ENCODE measurements at regions not wholly inside any gene's neighbourhood (a gene's known extent, or its start where the extent isn't known, plus 50 kb on each side); places are given as distances from the start of the nearest gene placed in this dataset.

DNA sequence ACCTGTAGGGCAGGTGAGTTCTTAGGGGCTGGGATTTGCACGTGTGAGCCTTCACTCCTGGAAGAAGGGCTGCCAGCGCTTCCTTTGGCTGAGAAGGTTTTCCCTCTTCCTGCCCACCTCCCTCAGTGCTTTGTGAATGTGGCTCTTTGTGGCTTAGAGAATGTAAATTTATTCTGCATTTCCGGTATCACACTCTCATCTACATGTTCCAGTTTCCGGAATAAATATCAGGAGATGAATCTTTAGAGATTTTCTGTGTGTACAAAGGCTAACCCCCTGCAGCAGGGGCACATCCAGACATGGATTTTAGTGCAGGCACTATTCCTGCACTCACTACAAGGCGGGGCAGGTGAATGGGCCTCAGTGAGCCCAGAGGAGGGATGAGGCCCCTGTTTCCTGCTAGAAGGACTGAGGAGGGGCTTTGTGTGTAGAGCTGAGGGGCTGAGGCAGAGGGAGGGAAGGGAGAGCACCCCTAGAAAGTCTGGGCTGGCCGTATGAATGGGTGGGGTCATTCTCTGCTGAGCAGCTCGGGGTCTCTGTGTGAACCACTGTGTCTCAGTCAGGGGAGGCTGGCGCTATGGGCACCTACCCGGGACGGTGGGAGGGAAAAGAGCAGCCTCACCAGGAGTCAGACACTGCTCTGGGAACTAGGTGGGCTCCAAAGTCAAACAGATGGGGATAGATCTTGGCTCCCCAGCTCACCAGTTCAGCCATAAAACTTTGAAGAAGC, 207.5 kb downstream of the MATN1 start:
- Histone ChIP-seq H3K36me3 (no peaks in the 10 kb centered on the region), H3K4me1 (peaks cover 17% of the 10 kb centered on the region), H3K9ac (no peak overlapping the region), H3K4me2 (no peak overlapping the region), H4K20me1 (ENCODE audit: low read depth) (no peaks in the 10 kb centered on the region), H3K27ac (no peak overlapping the region), H3K79me2 (ENCODE audit: low read depth) (no peaks in the 10 kb centered on the region), H2AFZ (replicated peaks) (no peak overlapping the region), H3F3A (ENCODE audit: low read depth) (no peaks in the 10 kb centered on the region), H3K4me3 (no peak overlapping the region), H3K9me3 (ENCODE audit: low read depth) (no peaks in the 10 kb centered on the region), H3K27me3 (no peaks in the 10 kb centered on the region)
- no peaks in the 10 kb centered on the region for H3K36me3 Mint-ChIP-seq
- no peak for DNase-seq (ENCODE audit: low spot score)
- no peak for TF ChIP-seq EZH2phosphoT487 (IDR thresholded peaks at IDR 0.05)
- TF ChIP-seq, protein P1, sequence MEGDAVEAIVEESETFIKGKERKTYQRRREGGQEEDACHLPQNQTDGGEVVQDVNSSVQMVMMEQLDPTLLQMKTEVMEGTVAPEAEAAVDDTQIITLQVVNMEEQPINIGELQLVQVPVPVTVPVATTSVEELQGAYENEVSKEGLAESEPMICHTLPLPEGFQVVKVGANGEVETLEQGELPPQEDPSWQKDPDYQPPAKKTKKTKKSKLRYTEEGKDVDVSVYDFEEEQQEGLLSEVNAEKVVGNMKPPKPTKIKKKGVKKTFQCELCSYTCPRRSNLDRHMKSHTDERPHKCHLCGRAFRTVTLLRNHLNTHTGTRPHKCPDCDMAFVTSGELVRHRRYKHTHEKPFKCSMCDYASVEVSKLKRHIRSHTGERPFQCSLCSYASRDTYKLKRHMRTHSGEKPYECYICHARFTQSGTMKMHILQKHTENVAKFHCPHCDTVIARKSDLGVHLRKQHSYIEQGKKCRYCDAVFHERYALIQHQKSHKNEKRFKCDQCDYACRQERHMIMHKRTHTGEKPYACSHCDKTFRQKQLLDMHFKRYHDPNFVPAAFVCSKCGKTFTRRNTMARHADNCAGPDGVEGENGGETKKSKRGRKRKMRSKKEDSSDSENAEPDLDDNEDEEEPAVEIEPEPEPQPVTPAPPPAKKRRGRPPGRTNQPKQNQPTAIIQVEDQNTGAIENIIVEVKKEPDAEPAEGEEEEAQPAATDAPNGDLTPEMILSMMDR (IDR thresholded peaks at IDR 0.05), result no peak
- no peak for TF ChIP-seq EZH2 (IDR thresholded peaks at IDR 0.05)
- H3K27ac Mint-ChIP-seq, result no peak overlapping the region
- no peaks in the 10 kb centered on the region for H3K9me3 Mint-ChIP-seq
- H3K27me3 Mint-ChIP-seq (ENCODE audit: insufficient read depth, low read depth), result peaks cover 3% of the 10 kb centered on the region
- H3K4me1 Mint-ChIP-seq, result peaks cover 28% of the 10 kb centered on the region
- no peak overlapping the region for H3K4me3 Mint-ChIP-seq

DNA sequence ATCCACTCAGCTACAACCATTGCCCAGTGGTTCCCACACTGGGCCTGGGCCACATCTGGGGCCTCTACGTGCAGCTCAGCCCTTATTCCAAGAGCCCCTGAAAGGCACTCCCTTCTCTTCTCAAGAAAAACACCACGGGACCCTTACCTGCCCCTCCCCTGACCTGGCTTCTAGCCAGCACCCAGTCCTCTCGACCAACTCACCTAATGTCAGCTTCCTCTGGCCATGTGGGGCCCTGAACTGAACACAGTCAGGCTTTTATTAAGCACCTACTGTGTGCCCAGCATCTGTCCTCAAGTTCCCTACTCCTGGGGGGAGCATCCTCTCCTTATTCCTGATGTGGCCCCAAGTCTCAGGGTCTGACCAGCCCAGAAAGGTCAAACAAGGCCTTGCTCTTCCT, 208.4 kb downstream of the MATN1 start:
- Histone ChIP-seq H3K4me3 (no peak overlapping the region), H3K4me1 (peaks cover 17% of the 10 kb centered on the region), H3K36me3 (no peaks in the 10 kb centered on the region), H3K9me3 (ENCODE audit: low read depth) (no peaks in the 10 kb centered on the region), H3K9ac (no peak overlapping the region), H3K27ac (no peak overlapping the region), H2AFZ (replicated peaks) (no peak overlapping the region), H3K4me2 (no peak overlapping the region), H3F3A (ENCODE audit: low read depth) (no peaks in the 10 kb centered on the region), H3K79me2 (ENCODE audit: low read depth) (no peaks in the 10 kb centered on the region), H3K27me3 (no peaks in the 10 kb centered on the region), H4K20me1 (ENCODE audit: low read depth) (no peaks in the 10 kb centered on the region)
- no peak for TF ChIP-seq EZH2 (IDR thresholded peaks at IDR 0.05)
- TF ChIP-seq EZH2phosphoT487 (IDR thresholded peaks at IDR 0.05), result no peak
- peaks cover 6% of the 10 kb centered on the region for H3K27me3 Mint-ChIP-seq (ENCODE audit: insufficient read depth, low read depth)
- H3K4me3 Mint-ChIP-seq, result no peak overlapping the region
- H3K4me1 Mint-ChIP-seq, result peaks cover 28% of the 10 kb centered on the region
- DNase-seq (ENCODE audit: low spot score), result no peak
- H3K9me3 Mint-ChIP-seq, result no peaks in the 10 kb centered on the region
- H3K27ac Mint-ChIP-seq, result no peak overlapping the region
- no peaks in the 10 kb centered on the region for H3K36me3 Mint-ChIP-seq

DNA sequence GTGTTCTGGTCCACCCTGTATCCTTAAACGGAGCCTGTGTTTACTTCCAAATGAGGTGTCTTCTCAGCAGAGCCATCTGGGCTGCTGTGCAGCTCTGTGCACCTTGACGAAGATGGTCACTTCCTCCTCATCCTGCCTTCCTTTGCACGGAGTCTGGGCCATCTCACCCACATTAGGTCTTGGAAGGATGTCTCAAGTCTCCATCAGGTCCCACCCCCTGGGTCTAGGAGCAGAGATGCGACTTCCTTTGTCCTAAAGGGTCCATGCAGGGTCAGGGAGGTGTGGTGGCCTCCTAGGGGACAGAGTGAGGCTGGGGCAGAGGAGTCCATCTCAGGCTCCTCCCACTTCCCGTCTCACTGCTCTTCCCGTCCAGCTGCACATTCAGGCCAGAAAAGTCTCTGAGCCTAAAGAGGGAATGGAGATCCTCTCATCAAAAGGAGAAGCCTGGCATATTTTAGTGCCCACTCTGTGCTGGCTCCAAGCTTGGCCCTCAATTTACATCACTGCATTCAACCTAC, 209.2 kb downstream of the MATN1 start:
- Mint-ChIP-seq H3K27ac (peak overlapping the region; percentile 39), H3K36me3 (no peaks in the 10 kb centered on the region), H3K27me3 (ENCODE audit: insufficient read depth, low read depth) (peaks cover 12% of the 10 kb centered on the region), H3K4me3 (no peak overlapping the region), H3K4me1 (peaks cover 28% of the 10 kb centered on the region), H3K9me3 (no peaks in the 10 kb centered on the region)
- no peaks in the 10 kb centered on the region for H3F3A ChIP-seq (ENCODE audit: low read depth)
- no peaks in the 10 kb centered on the region for H4K20me1 ChIP-seq (ENCODE audit: low read depth)
- no peak for TF ChIP-seq EZH2phosphoT487 (IDR thresholded peaks at IDR 0.05)
- TF ChIP-seq, protein P1 (IDR thresholded peaks at IDR 0.05), result no peak
- TF ChIP-seq EZH2 (IDR thresholded peaks at IDR 0.05), result no peak
- peak overlapping the region; percentile 2 for H2AFZ ChIP-seq (replicated peaks)
- H3K79me2 ChIP-seq (ENCODE audit: low read depth), result no peaks in the 10 kb centered on the region
- no peak overlapping the region for H3K4me3 ChIP-seq
- H3K4me2 ChIP-seq, result no peak overlapping the region
- no peak for DNase-seq (ENCODE audit: low spot score)
- peaks cover 17% of the 10 kb centered on the region for H3K4me1 ChIP-seq
- H3K27me3 ChIP-seq, result no peaks in the 10 kb centered on the region
- no peaks in the 10 kb centered on the region for H3K36me3 ChIP-seq
- no peak overlapping the region for H3K9ac ChIP-seq
- H3K27ac ChIP-seq, result no peak overlapping the region
- H3K9me3 ChIP-seq (ENCODE audit: low read depth), result no peaks in the 10 kb centered on the region

Measured in neural progenitor cell (in vitro differentiated cells).